Gastrocnemius medialis (tissue), 4 donors: ENCODE measurements at regions not wholly inside any gene's neighbourhood (a gene's known extent, or its start where the extent isn't known, plus 50 kb on each side); places are given as distances from the start of the nearest gene placed in this dataset.

ENCODE experiments used
- ATAC-seq, 2 donors: fragments of 150-250 bp; one replicate each; pipeline ENCODE4 v1.9.1; 2016
- DNase-seq, 2 donors: peaks; one replicate each; pipeline ENCODE4 v3.0.0-alpha.2; 2019
- H3K27ac ChIP-seq, 4 donors: fragments of 200-600 bp; sonication (generic); 1 replicate in 1 of 4; 2 replicates in 3 of 4; pipeline ENCODE4 v1.5.1; 2016 to 2018; ENCODE audit warnings: mild to moderate bottlenecking in 2 of 4, moderate library complexity in 1 of 4
- H3K27me3 ChIP-seq, 3 donors: fragments of 200-600 bp; sonication (generic) in 2 of 3; 1 replicate in 1 of 3; 2 replicates in 2 of 3; pipeline versions ENCODE4 v1.5.1 to v1.6.0; 2016 to 2019; ENCODE audit warnings: mild to moderate bottlenecking in 1 of 3, moderate library complexity in 1 of 3
- H3K36me3 ChIP-seq, 2 donors: fragments of 200-600 bp; sonication (generic) in 1 of 2; one replicate each; pipeline ENCODE4 v1.5.1; 2017 to 2018
- H3K4me1 ChIP-seq, 2 donors: fragments of 200-600 bp; sonication (generic) in 1 of 2; one replicate each; pipeline ENCODE4 v1.5.1; 2016 to 2017; ENCODE audit warnings: mild to moderate bottlenecking in 2 of 2
- H3K4me3 ChIP-seq, 4 donors: fragments of 200-600 bp; sonication (generic) in 3 of 4; 1 replicate in 1 of 4; 2 replicates in 3 of 4; pipeline ENCODE4 v1.5.1; 2016 to 2019; ENCODE audit warnings: mild to moderate bottlenecking in 2 of 4
- H3K9me3 ChIP-seq, 3 donors: fragments of 200-600 bp; sonication (generic) in 2 of 3; 1 replicate in 1 of 3; 2 replicates in 2 of 3; pipeline ENCODE4 v1.5.1; 2016 to 2019
- CTCF ChIP-seq, 5 experiments: fragments of 450-650 bp in 3 of 5; fragments of 200-600 bp in 2 of 5; sonication (generic) in 2 of 5; IDR thresholded peaks in 4 of 5; conservative IDR thresholded peaks in 1 of 5; 1 replicate in 4 of 5; 2 replicates in 1 of 5; pipeline ENCODE4 v1.5.1; 2016 to 2019; ENCODE audit warnings: antibody characterized with exemption in 5 of 5, mild to moderate bottlenecking in 3 of 5, moderate library complexity in 3 of 5
- POLR2A ChIP-seq, 2 donors: fragments of 450-650 bp; IDR thresholded peaks; one replicate each; pipeline ENCODE4 v1.6.1; 2017; ENCODE audit warnings: antibody characterized with exemption in 2 of 2, mild to moderate bottlenecking in 2 of 2, moderate library complexity in 2 of 2
- in situ Hi-C, 4 donors: fragments of 200-750 bp; cut with MboI; loops; one replicate each; pipeline versions ENCODE4 v1.15.0 to v1.8.0; 2017; ENCODE audit warnings: low sequenced_read_pairs in 4 of 4
- intact Hi-C: fragments of 100-400 bp; cut with DNase I; formaldehyde crosslinking; loops from one replicate; pipeline ENCODE4 v1.15.1; 2023; ENCODE audit warnings: low total_unique reads

- H3K4me1 ChIP-seq, result peaks cover 0 to 1% of the 10 kb centered on the region in 2 donors
- no peak overlapping the region for H3K4me3 ChIP-seq
- in situ Hi-C loops (no loop called here), intact Hi-C loops (no loop called here)
- TF ChIP-seq CTCF (IDR thresholded peaks at IDR 0.05 in 4 of 5, conservative IDR thresholded peaks at IDR 0.05 in 1 of 5) (no peak), POLR2A (IDR thresholded peaks at IDR 0.05) (no peak)
- no peak overlapping the region for H3K27ac ChIP-seq
- no peaks in the 10 kb centered on the region for H3K27me3 ChIP-seq
- no peaks in the 10 kb centered on the region for H3K36me3 ChIP-seq
- DNase-seq (no peak), ATAC-seq (no peak)
- no peaks in the 10 kb centered on the region for H3K9me3 ChIP-seq
These were observed 162.9 kb upstream of the NRP1 start for GRCh38 chr10:33497338-33497737.

GRCh38 chr10:33496096-33496495, 161.6 kb upstream of the NRP1 start:
- Histone ChIP-seq H3K27ac (no peak overlapping the region), H3K9me3 (no peaks in the 10 kb centered on the region), H3K36me3 (no peaks in the 10 kb centered on the region), H3K4me3 (no peak overlapping the region), H3K27me3 (no peaks in the 10 kb centered on the region), H3K4me1 (peaks cover 0 to 4% of the 10 kb centered on the region in 2 donors)
- in situ Hi-C loops, result no loop called here
- TF ChIP-seq CTCF (IDR thresholded peaks at IDR 0.05 in 4 of 5, conservative IDR thresholded peaks at IDR 0.05 in 1 of 5) (no peak), POLR2A (IDR thresholded peaks at IDR 0.05) (no peak)
- DNase-seq (no peak), ATAC-seq (no peak)
- intact Hi-C loops, result no loop called here

- ATAC-seq (no peak), DNase-seq (no peak)
- no peak overlapping the region for H3K4me3 ChIP-seq
- peaks cover 0 to 4% of the 10 kb centered on the region in 2 donors for H3K4me1 ChIP-seq
- intact Hi-C loops (no loop called here), in situ Hi-C loops (no loop called here)
- no peak overlapping the region for H3K27ac ChIP-seq
- H3K36me3 ChIP-seq, result no peaks in the 10 kb centered on the region
- no peaks in the 10 kb centered on the region for H3K27me3 ChIP-seq
- TF ChIP-seq CTCF (IDR thresholded peaks at IDR 0.05 in 4 of 5, conservative IDR thresholded peaks at IDR 0.05 in 1 of 5), result no peak
- TF ChIP-seq POLR2A (IDR thresholded peaks at IDR 0.05), result no peak
- H3K9me3 ChIP-seq, result no peaks in the 10 kb centered on the region
These were observed 160.3 kb upstream of the NRP1 start for GRCh38 chr10:33494694-33495265.

- TF ChIP-seq CTCF (IDR thresholded peaks at IDR 0.05 in 4 of 5, conservative IDR thresholded peaks at IDR 0.05 in 1 of 5), result no peak
- TF ChIP-seq POLR2A (IDR thresholded peaks at IDR 0.05), result no peak
- no peaks in the 10 kb centered on the region for H3K27me3 ChIP-seq
- no peaks in the 10 kb centered on the region for H3K9me3 ChIP-seq
- in situ Hi-C loops (no loop called here), intact Hi-C loops (no loop called here)
- H3K36me3 ChIP-seq, result no peaks in the 10 kb centered on the region
- no peak overlapping the region for H3K27ac ChIP-seq
- no peak for DNase-seq
- peaks cover 0 to 4% of the 10 kb centered on the region in 2 donors for H3K4me1 ChIP-seq
- no peak for ATAC-seq
- H3K4me3 ChIP-seq, result no peak overlapping the region
These were observed 159.5 kb upstream of the NRP1 start for GRCh38 chr10:33493978-33494377.

- Histone ChIP-seq H3K27me3 (no peaks in the 10 kb centered on the region), H3K27ac (no peak overlapping the region), H3K36me3 (no peaks in the 10 kb centered on the region), H3K9me3 (no peaks in the 10 kb centered on the region), H3K4me3 (no peak overlapping the region), H3K4me1 (peaks cover 0 to 4% of the 10 kb centered on the region in 2 donors)
- DNase-seq (no peak), ATAC-seq (no peak)
- in situ Hi-C loops, result no loop called here
- TF ChIP-seq POLR2A (IDR thresholded peaks at IDR 0.05), result no peak
- no peak for TF ChIP-seq CTCF (IDR thresholded peaks at IDR 0.05 in 4 of 5, conservative IDR thresholded peaks at IDR 0.05 in 1 of 5)
- intact Hi-C loops, result no loop called here
These were observed 159.0 kb upstream of the NRP1 start for GRCh38 chr10:33493497-33493896.
